HUES48 (cell line): ENCODE measurements at regions not wholly inside any gene's neighbourhood (a gene's known extent, or its start where the extent isn't known, plus 50 kb on each side); places are given as distances from the start of the nearest gene placed in this dataset.

Source experiments
- H3K27ac ChIP-seq: one replicate; pipeline ENCODE4 v1.7.0; 2013; ENCODE audit warnings: low read depth, low read length, inconsistent platforms
- H3K27me3 ChIP-seq: 2 replicates; pipeline ENCODE4 v1.6.1; 2013; ENCODE audit warnings: mild to moderate bottlenecking, low read length; ENCODE audit not compliant: control insufficient read depth, insufficient read depth
- H3K36me3 ChIP-seq: 2 replicates; pipeline ENCODE4 v1.6.1; 2013; ENCODE audit warnings: low read length; ENCODE audit not compliant: control insufficient read depth, insufficient read depth
- H3K4me1 ChIP-seq: 2 replicates; pipeline ENCODE4 v1.6.1; 2013; ENCODE audit warnings: mild to moderate bottlenecking, low read length; ENCODE audit not compliant: control insufficient read depth, insufficient read depth
- H3K4me3 ChIP-seq: 2 replicates; pipeline ENCODE4 v1.5.1; 2013; ENCODE audit warnings: mild to moderate bottlenecking, low read depth, low read length
- H3K9ac ChIP-seq: 2 replicates; pipeline ENCODE4 v1.6.1; 2013; ENCODE audit warnings: mild to moderate bottlenecking, low read depth, low read length, moderate library complexity
- H3K9me3 ChIP-seq: 2 replicates; pipeline ENCODE4 v1.6.1; 2013; ENCODE audit warnings: low read length; ENCODE audit not compliant: control insufficient read depth, insufficient read depth

DNA sequence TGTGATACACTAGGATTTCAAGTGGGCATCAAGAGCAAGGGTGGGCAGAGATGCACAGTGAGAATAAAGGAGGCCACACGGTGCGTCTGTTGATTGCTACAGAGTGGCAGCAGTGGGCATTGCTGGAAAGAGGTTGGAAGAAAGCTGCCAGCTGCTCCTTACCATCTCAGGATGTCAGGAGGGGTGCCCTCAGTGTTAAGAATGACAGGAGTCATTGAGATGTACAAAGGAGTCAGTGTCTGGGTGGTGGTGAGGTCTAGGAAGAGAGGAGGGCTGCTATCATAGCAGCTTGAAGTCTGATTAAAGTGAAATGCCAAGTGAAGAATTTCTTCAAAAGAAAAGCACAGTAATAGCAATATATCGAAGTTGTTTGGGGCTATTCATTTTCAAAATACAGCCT is 992.7 kb downstream of the TTLL7 start:
- Histone ChIP-seq H3K36me3 (no peaks in the 10 kb centered on the region), H3K9me3 (no peaks in the 10 kb centered on the region), H3K27ac (no peak overlapping the region), H3K27me3 (no peaks in the 10 kb centered on the region), H3K4me3 (no peak overlapping the region), H3K9ac (no peak overlapping the region), H3K4me1 (peaks cover 4% of the 10 kb centered on the region; the same call in 1 of the 2 replicates)

DNA sequence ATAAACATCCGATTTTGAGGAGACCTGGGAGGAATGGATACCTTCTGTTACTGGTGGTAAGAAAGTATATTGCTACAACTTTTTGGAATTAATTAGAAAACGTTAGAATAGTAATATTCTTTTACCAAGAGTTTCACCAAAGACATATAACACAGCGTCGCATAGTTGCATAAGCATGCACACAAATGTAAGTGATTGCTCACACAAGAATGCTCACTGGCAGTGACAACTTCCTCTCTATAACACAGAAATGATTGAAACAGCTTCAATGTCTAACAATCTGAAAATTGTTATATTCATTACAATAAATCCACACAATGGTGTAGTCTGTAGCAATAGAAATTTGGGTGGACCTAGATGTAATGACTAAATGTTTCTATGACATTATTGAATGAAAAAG is 998.6 kb downstream of the TTLL7 start:
- Histone ChIP-seq H3K9me3 (no peaks in the 10 kb centered on the region), H3K27ac (no peak overlapping the region), H3K9ac (no peak overlapping the region), H3K4me3 (no peak overlapping the region), H3K4me1 (no peaks in the 10 kb centered on the region), H3K36me3 (no peaks in the 10 kb centered on the region), H3K27me3 (no peaks in the 10 kb centered on the region)

DNA sequence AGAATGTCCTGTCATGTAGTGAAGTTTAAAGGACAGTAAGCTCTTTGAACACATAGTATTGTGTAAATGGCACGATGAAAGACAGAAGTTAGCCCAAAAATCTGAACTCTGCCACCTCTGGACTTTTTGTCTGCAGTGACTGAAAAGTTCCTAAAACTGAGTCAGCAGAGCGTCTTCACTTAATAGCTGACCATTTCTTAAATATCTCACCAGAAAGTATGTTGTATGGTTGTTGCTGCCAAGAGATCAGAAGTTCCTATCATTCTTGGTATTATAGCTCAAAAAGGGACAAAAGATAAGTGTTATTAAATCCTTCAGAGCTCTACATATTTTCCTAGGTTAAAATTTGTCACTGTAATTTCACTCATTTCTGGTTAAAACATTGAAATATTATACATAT is 1003.0 kb downstream of the TTLL7 start:
- H3K4me3 ChIP-seq = no peak overlapping the region
- H3K27me3 ChIP-seq = no peaks in the 10 kb centered on the region
- no peak overlapping the region for H3K9ac ChIP-seq
- no peaks in the 10 kb centered on the region for H3K36me3 ChIP-seq
- no peaks in the 10 kb centered on the region for H3K9me3 ChIP-seq
- H3K4me1 ChIP-seq = no peaks in the 10 kb centered on the region
- no peak overlapping the region for H3K27ac ChIP-seq

DNA sequence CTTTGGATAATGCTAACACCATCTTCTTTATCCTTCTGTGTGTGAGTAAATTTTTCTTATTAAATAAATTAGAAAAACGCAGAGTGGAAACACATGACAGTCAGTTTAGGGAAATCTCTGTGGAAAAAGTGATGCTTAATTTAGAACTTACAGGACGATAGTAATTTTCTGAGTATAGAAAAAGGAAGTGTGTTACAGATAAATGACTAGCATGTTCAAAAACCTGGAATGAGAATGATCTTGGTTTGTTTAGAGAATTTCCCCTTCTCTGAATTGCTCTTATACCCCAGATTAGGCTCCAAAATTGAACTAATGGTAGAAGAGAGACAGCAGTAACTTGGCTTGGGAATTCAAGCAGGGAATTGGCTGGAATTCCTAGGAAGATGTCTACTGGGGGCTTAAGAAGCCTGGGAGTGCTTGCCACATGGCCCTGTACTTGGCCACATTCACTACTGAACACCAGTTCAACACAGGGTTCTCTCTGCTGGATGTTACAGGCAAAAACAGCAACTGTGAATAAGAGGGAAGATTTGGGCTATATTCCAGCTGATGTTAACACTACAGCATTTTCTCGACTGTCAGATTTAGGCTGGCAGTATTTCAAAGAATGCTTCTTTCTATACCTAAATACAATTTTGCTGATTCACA is 1004.2 kb downstream of the TTLL7 start:
- Histone ChIP-seq H3K36me3 (no peaks in the 10 kb centered on the region), H3K27ac (no peak overlapping the region), H3K9me3 (no peaks in the 10 kb centered on the region)

DNA sequence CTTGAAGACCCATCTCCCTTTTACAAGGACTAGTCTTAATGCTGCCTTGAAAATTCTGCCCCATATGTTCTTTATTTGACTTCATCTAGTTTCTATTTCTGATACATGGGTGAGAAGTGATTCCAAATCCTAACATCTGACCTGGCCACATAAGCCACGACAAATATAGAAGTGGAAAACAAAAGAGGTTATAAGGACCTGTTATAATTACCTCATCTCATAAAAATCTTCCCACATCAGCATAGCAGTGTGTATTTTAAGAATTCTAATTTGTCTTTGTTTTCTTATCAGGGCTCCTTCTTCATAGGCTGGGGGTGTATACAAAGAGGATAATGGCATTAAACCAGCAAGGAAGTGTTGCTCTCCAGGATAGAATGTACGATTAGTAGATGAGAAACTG is 1007.4 kb downstream of the TTLL7 start:
- Histone ChIP-seq H3K36me3 (no peaks in the 10 kb centered on the region), H3K9me3 (no peaks in the 10 kb centered on the region), H3K4me1 (no peaks in the 10 kb centered on the region), H3K9ac (no peak overlapping the region), H3K27me3 (no peaks in the 10 kb centered on the region), H3K27ac (no peak overlapping the region), H3K4me3 (no peak overlapping the region)

More for the DNA sequence above, 1004.2 kb downstream of the TTLL7 start:
- Histone ChIP-seq H3K9ac (no peak overlapping the region), H3K4me3 (no peak overlapping the region), H3K27me3 (no peaks in the 10 kb centered on the region), H3K4me1 (no peaks in the 10 kb centered on the region)

- H3K4me3 ChIP-seq = no peak overlapping the region
- peaks cover 28% of the 10 kb centered on the region for H3K4me1 ChIP-seq
- no peaks in the 10 kb centered on the region for H3K36me3 ChIP-seq
- no peaks in the 10 kb centered on the region for H3K27me3 ChIP-seq
- H3K9me3 ChIP-seq = no peaks in the 10 kb centered on the region
- no peak overlapping the region for H3K9ac ChIP-seq
- no peak overlapping the region for H3K27ac ChIP-seq
Observed at GRCh38 chr1:82979593-82980236, 1019.2 kb downstream of the TTLL7 start.

- Histone ChIP-seq H3K27me3 (no peaks in the 10 kb centered on the region), H3K4me3 (no peak overlapping the region), H3K27ac (no peak overlapping the region), H3K9ac (0 out of 2 replicates have a peak overlapping the region, but pooled peaks have one; percentile 19), H3K36me3 (no peaks in the 10 kb centered on the region), H3K9me3 (no peaks in the 10 kb centered on the region), H3K4me1 (peaks cover 28% of the 10 kb centered on the region)
Observed at GRCh38 chr1:82978461-82979324, 1020.2 kb downstream of the TTLL7 start.

GRCh38 chr1:82972841-82973553 is 1025.9 kb downstream of the TTLL7 start:
- Histone ChIP-seq H3K4me3 (no peak overlapping the region), H3K27me3 (no peaks in the 10 kb centered on the region), H3K9me3 (no peaks in the 10 kb centered on the region), H3K4me1 (peaks cover 6% of the 10 kb centered on the region; the same call in 1 of the 2 replicates), H3K36me3 (no peaks in the 10 kb centered on the region), H3K27ac (no peak overlapping the region), H3K9ac (no peak overlapping the region)

DNA sequence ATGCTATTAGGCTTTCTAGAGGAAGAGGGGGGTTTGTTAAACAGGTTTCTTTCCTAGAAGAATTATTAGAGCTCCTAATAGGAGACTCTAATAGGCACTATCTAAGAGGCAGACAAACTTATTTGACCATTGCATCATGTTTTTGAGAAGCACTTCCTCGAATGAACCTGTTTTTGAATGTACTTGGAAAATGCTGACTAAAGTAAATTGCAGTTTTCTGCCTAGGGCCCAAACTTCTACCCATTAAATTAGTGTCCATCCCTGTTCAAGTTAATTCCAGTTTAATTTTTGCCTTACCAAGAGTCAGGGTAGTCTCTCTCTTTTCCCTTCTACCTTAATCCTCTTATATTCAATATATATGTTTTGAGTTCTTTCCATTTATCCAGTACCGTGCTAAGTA is 1029.6 kb downstream of the TTLL7 start:
- H3K36me3 ChIP-seq = no peaks in the 10 kb centered on the region
- no peaks in the 10 kb centered on the region for H3K9me3 ChIP-seq
- H3K27me3 ChIP-seq = no peaks in the 10 kb centered on the region
- no peak overlapping the region for H3K27ac ChIP-seq
- no peak overlapping the region for H3K4me3 ChIP-seq
- H3K4me1 ChIP-seq = peaks cover 3% of the 10 kb centered on the region; the same call in 1 of the 2 replicates
- H3K9ac ChIP-seq = no peak overlapping the region

- Histone ChIP-seq H3K9ac (no peak overlapping the region), H3K4me1 (peaks cover 8% of the 10 kb centered on the region; the same call in 1 of the 2 replicates), H3K36me3 (no peaks in the 10 kb centered on the region), H3K9me3 (no peaks in the 10 kb centered on the region), H3K27me3 (no peaks in the 10 kb centered on the region), H3K27ac (no peak overlapping the region), H3K4me3 (no peak overlapping the region)
Observed at GRCh38 chr1:82962658-82963057, 1036.3 kb downstream of the TTLL7 start.
